ENCODE measurements at regions not wholly inside any gene's neighbourhood (a gene's known extent, or its start where the extent isn't known, plus 50 kb on each side); places are given as distances from the start of the nearest gene placed in this dataset.

DNA sequence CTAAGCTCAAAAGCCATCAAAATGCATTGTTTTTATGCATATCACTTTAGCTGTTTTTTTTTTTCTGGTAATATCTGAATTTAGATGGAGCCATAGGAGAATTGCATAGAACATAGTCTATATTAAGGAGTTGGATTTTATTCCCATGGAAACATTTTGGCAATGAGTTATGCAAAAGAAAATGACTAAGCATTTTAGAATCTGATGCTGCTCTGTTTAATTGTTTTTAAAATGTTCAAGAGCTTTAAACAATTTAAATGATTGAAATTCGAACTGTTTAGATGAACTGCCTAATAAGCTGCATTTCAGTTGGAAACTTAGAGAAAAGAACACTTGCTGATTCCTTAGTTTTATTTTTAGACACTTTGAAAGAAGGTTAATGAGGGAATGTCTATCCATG, 1531.5 kb upstream of the B3GALT2 start:
- TF ChIP-seq, protein P1, sequence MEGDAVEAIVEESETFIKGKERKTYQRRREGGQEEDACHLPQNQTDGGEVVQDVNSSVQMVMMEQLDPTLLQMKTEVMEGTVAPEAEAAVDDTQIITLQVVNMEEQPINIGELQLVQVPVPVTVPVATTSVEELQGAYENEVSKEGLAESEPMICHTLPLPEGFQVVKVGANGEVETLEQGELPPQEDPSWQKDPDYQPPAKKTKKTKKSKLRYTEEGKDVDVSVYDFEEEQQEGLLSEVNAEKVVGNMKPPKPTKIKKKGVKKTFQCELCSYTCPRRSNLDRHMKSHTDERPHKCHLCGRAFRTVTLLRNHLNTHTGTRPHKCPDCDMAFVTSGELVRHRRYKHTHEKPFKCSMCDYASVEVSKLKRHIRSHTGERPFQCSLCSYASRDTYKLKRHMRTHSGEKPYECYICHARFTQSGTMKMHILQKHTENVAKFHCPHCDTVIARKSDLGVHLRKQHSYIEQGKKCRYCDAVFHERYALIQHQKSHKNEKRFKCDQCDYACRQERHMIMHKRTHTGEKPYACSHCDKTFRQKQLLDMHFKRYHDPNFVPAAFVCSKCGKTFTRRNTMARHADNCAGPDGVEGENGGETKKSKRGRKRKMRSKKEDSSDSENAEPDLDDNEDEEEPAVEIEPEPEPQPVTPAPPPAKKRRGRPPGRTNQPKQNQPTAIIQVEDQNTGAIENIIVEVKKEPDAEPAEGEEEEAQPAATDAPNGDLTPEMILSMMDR (IDR thresholded peaks at IDR 0.05; ENCODE audit: poor library complexity) = no peak
- no peak for TF ChIP-seq EZH2phosphoT487 (IDR thresholded peaks at IDR 0.05; ENCODE audit: low read depth, severe bottlenecking, unreplicated experiment)
- TF ChIP-seq EZH2 (IDR thresholded peaks at IDR 0.05; ENCODE audit: borderline replicate concordance) = no peak
